AG09309 (cell line): ENCODE measurements at regions not wholly inside any gene's neighbourhood (a gene's known extent, or its start where the extent isn't known, plus 50 kb on each side); places are given as distances from the start of the nearest gene placed in this dataset.
"Not testable (repeated sequence)": the region's sequence is repeated elsewhere in the genome, so short reads cannot be mapped to it uniquely, and the experiment has no call there.

ENCODE experiments used
- DNase-seq: peaks from one replicate; pipeline ENCODE4 v3.0.0-alpha.2; 2010; ENCODE audit warnings: low read depth
- H3K4me3 ChIP-seq: 2 replicates; pipeline ENCODE4 v1.5.1; 2011; ENCODE audit warnings: mild to moderate bottlenecking, low read depth, low read length, moderate library complexity; ENCODE audit not compliant: control insufficient read depth
- TF ChIP-seq, protein P1 (sequence below): IDR thresholded peaks from 2 replicates; pipeline ENCODE4 v1.5.1; 2011; ENCODE audit warnings: mild to moderate bottlenecking, low read depth, low read length, inconsistent platforms; ENCODE audit not compliant: insufficient read depth, control insufficient read depth; ENCODE audit errors: missing control alignments

GRCh38 chr2:75915851-75916634 lies 205.3 kb upstream of the GCFC2 start:
- DNase-seq: no peak
- no peak overlapping the region for H3K4me3 ChIP-seq
- TF ChIP-seq, protein P1, sequence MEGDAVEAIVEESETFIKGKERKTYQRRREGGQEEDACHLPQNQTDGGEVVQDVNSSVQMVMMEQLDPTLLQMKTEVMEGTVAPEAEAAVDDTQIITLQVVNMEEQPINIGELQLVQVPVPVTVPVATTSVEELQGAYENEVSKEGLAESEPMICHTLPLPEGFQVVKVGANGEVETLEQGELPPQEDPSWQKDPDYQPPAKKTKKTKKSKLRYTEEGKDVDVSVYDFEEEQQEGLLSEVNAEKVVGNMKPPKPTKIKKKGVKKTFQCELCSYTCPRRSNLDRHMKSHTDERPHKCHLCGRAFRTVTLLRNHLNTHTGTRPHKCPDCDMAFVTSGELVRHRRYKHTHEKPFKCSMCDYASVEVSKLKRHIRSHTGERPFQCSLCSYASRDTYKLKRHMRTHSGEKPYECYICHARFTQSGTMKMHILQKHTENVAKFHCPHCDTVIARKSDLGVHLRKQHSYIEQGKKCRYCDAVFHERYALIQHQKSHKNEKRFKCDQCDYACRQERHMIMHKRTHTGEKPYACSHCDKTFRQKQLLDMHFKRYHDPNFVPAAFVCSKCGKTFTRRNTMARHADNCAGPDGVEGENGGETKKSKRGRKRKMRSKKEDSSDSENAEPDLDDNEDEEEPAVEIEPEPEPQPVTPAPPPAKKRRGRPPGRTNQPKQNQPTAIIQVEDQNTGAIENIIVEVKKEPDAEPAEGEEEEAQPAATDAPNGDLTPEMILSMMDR: no peak

DNA sequence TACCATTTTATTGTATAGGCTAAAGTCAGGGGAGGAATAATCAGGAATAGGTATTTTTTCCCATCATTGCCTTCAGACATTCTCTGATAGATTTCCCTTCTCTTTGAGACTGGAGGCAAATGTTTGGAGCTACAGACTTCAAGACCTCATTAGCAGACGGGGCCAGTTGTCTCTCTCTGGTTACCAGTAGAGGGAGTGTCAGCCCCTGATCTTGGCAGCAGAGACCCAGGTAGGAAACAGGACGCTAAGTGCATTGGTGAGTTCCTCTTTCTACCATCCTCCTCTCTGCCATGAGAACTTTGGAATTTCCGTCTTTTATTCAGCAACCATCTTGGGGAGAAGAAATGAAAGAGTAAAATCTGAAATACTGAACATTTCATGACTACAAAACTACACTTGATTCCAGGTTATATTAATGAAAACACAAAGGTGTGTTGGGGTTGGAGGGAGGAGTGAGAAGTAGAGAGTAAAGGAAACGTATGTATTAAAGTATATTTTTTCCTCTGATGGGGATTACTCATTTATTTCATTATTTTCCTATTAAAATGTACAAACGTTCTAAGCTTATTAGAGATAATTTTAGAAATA lies 186.2 kb upstream of the GCFC2 start:
- TF ChIP-seq, protein P1: peak; percentile 36
- no peak for DNase-seq
- H3K4me3 ChIP-seq: no peak overlapping the region

- no peak for DNase-seq
- TF ChIP-seq, protein P1: no peak
- no peak overlapping the region for H3K4me3 ChIP-seq
These were observed 183.5 kb upstream of the GCFC2 start for GRCh38 chr2:75894170-75894569.

DNA sequence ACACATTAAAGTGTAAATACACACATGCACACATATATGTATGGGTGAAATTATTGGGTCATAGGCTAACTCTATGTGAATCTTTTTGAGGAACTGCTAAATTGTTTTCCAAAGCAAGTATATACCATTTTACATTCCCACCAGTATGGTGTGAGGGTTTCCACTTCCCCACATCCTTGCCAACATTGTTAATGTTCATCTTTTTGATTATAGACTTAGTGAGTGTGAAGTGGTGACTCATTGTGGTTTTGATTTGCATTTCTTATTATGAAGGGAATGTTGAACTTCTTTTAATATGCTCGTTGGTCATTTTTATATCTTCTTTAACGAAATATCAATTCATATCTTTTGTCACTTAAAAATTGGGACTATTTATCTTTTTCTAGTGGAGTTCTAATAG lies 181.8 kb upstream of the GCFC2 start:
- TF ChIP-seq, protein P1: no peak
- no peak for DNase-seq
- H3K4me3 ChIP-seq: no peak overlapping the region

GRCh38 chr2:75882530-75882929 lies 171.8 kb upstream of the GCFC2 start:
- DNase-seq: no peak
- no peak overlapping the region for H3K4me3 ChIP-seq
- TF ChIP-seq, protein P1: no peak

GRCh38 chr2:75875606-75876005 lies 164.9 kb upstream of the GCFC2 start:
- not testable (repeated sequence) for DNase-seq, H3K4me3 ChIP-seq

DNA sequence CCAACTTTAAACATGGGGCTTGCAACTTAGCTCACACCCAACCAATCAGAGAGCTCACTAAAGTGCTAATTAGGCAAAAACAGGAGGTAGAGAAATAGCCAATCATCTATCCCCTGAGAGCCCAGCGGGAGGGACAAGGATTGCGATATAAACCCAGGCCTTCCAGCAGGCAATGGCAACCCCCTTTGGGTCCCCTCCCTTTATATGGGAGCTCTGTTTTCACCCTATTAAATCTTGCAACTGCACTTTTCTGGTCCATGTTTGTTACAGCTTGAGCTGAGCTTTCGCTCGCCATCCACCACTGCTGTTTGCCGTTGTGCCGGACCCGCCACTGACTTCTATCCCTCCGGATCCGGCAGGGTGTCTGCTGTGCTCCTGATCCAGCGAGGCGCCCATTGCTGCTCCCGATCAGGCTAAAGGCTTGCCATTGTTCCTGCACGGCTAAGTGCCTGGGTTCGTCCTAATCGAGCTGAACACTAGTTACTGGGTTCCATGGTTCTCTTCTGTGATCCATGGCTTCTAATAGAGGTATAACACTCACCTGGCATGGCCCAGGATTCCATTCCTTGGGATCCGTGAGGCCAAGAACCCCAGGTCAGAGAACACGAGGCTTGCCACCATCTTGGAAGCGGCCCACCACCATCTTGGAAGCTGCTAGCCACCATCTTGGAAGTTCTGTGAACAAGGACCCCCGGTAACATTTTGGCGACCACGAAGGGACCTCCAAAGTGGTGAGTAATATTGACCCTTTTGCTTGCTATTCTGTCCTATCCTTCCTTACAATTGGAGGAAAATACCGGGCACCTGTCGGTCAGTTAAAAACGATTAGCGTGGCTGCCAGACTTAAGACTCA lies 161.3 kb upstream of the GCFC2 start:
- not testable (repeated sequence) for DNase-seq, H3K4me3 ChIP-seq
